H1 (cell line): ENCODE measurements at regions not wholly inside any gene's neighbourhood (a gene's known extent, or its start where the extent isn't known, plus 50 kb on each side); places are given as distances from the start of the nearest gene placed in this dataset.

Experiments
- JUND ChIP-seq: IDR thresholded peaks from 2 replicates; pipeline ENCODE4 v1.6.1; 2011; ENCODE audit warnings: mild to moderate bottlenecking, improper control_type of control experiment, low read length
- TF ChIP-seq, protein P1 (sequence below): fragments of 300-600 bp; sonication (generic); IDR thresholded peaks from 2 replicates; pipeline ENCODE4 v1.7.1; 2012; ENCODE audit warnings: low read length, moderate library complexity, mild to moderate bottlenecking, inconsistent platforms; ENCODE audit not compliant: insufficient replicate concordance

DNA sequence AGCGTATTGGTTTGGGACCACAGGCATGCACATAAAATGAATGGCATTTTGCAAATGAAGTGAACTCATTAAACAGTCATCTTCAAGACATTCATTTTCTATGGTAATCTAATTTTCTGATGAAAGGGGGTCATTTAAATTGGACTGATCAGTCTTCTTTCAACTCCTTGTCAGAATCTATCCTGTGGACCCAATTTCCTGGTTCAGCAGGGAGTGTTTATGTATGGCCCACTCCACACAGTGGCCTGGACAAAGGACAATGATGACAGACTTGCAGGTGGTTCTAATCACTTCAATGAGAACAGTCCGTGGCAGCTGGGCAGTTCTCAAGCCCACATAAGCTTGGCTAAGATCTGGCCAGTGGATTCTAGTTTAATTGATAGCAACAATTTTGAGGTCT, 448.1 kb downstream of the DCDC2C start (continued):
- TF ChIP-seq, protein P1, sequence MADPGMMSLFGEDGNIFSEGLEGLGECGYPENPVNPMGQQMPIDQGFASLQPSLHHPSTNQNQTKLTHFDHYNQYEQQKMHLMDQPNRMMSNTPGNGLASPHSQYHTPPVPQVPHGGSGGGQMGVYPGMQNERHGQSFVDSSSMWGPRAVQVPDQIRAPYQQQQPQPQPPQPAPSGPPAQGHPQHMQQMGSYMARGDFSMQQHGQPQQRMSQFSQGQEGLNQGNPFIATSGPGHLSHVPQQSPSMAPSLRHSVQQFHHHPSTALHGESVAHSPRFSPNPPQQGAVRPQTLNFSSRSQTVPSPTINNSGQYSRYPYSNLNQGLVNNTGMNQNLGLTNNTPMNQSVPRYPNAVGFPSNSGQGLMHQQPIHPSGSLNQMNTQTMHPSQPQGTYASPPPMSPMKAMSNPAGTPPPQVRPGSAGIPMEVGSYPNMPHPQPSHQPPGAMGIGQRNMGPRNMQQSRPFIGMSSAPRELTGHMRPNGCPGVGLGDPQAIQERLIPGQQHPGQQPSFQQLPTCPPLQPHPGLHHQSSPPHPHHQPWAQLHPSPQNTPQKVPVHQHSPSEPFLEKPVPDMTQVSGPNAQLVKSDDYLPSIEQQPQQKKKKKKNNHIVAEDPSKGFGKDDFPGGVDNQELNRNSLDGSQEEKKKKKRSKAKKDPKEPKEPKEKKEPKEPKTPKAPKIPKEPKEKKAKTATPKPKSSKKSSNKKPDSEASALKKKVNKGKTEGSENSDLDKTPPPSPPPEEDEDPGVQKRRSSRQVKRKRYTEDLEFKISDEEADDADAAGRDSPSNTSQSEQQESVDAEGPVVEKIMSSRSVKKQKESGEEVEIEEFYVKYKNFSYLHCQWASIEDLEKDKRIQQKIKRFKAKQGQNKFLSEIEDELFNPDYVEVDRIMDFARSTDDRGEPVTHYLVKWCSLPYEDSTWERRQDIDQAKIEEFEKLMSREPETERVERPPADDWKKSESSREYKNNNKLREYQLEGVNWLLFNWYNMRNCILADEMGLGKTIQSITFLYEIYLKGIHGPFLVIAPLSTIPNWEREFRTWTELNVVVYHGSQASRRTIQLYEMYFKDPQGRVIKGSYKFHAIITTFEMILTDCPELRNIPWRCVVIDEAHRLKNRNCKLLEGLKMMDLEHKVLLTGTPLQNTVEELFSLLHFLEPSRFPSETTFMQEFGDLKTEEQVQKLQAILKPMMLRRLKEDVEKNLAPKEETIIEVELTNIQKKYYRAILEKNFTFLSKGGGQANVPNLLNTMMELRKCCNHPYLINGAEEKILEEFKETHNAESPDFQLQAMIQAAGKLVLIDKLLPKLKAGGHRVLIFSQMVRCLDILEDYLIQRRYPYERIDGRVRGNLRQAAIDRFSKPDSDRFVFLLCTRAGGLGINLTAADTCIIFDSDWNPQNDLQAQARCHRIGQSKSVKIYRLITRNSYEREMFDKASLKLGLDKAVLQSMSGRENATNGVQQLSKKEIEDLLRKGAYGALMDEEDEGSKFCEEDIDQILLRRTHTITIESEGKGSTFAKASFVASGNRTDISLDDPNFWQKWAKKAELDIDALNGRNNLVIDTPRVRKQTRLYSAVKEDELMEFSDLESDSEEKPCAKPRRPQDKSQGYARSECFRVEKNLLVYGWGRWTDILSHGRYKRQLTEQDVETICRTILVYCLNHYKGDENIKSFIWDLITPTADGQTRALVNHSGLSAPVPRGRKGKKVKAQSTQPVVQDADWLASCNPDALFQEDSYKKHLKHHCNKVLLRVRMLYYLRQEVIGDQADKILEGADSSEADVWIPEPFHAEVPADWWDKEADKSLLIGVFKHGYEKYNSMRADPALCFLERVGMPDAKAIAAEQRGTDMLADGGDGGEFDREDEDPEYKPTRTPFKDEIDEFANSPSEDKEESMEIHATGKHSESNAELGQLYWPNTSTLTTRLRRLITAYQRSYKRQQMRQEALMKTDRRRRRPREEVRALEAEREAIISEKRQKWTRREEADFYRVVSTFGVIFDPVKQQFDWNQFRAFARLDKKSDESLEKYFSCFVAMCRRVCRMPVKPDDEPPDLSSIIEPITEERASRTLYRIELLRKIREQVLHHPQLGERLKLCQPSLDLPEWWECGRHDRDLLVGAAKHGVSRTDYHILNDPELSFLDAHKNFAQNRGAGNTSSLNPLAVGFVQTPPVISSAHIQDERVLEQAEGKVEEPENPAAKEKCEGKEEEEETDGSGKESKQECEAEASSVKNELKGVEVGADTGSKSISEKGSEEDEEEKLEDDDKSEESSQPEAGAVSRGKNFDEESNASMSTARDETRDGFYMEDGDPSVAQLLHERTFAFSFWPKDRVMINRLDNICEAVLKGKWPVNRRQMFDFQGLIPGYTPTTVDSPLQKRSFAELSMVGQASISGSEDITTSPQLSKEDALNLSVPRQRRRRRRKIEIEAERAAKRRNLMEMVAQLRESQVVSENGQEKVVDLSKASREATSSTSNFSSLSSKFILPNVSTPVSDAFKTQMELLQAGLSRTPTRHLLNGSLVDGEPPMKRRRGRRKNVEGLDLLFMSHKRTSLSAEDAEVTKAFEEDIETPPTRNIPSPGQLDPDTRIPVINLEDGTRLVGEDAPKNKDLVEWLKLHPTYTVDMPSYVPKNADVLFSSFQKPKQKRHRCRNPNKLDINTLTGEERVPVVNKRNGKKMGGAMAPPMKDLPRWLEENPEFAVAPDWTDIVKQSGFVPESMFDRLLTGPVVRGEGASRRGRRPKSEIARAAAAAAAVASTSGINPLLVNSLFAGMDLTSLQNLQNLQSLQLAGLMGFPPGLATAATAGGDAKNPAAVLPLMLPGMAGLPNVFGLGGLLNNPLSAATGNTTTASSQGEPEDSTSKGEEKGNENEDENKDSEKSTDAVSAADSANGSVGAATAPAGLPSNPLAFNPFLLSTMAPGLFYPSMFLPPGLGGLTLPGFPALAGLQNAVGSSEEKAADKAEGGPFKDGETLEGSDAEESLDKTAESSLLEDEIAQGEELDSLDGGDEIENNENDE = no peak
- no peak for TF ChIP-seq JUND
- TF ChIP-seq, all 59 proteins: peak for 0
